ENCODE measurements at regions not wholly inside any gene's neighbourhood (a gene's known extent, or its start where the extent isn't known, plus 50 kb on each side); places are given as distances from the start of the nearest gene placed in this dataset.

- H3K9ac ChIP-seq (ENCODE audit: low read length): no peak overlapping the region
- no peak overlapping the region for H3K27ac ChIP-seq (ENCODE audit: low read length)
- no peaks in the 10 kb centered on the region for H3K4me1 ChIP-seq (ENCODE audit: low read length)
- TF ChIP-seq, protein P1, sequence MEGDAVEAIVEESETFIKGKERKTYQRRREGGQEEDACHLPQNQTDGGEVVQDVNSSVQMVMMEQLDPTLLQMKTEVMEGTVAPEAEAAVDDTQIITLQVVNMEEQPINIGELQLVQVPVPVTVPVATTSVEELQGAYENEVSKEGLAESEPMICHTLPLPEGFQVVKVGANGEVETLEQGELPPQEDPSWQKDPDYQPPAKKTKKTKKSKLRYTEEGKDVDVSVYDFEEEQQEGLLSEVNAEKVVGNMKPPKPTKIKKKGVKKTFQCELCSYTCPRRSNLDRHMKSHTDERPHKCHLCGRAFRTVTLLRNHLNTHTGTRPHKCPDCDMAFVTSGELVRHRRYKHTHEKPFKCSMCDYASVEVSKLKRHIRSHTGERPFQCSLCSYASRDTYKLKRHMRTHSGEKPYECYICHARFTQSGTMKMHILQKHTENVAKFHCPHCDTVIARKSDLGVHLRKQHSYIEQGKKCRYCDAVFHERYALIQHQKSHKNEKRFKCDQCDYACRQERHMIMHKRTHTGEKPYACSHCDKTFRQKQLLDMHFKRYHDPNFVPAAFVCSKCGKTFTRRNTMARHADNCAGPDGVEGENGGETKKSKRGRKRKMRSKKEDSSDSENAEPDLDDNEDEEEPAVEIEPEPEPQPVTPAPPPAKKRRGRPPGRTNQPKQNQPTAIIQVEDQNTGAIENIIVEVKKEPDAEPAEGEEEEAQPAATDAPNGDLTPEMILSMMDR (IDR thresholded peaks at IDR 0.05; ENCODE audit: low read length): no peak
- H3F3A ChIP-seq (ENCODE audit: insufficient read depth, low read length): no peaks in the 10 kb centered on the region
- H4K20me1 ChIP-seq (ENCODE audit: insufficient read depth, low read length): no peaks in the 10 kb centered on the region
- H3K27me3 ChIP-seq (replicated peaks; ENCODE audit: insufficient read depth, low read length): no peaks in the 10 kb centered on the region
- DNase-seq: no peak
- no peak overlapping the region for H3K4me2 ChIP-seq (ENCODE audit: low read depth, low read length)
- H2AFZ ChIP-seq (ENCODE audit: low read length): no peak overlapping the region
- no peaks in the 10 kb centered on the region for H3K9me3 ChIP-seq (replicated peaks; ENCODE audit: insufficient read depth, low read length)
- H3K9me2 ChIP-seq (replicated peaks; ENCODE audit: insufficient read depth, low read length): no peaks in the 10 kb centered on the region
- no peaks in the 10 kb centered on the region for H3K79me2 ChIP-seq (ENCODE audit: low read length)
- no peaks in the 10 kb centered on the region for H3K36me3 ChIP-seq (replicated peaks; ENCODE audit: insufficient read depth, low read length)
- no peak overlapping the region for H3K4me3 ChIP-seq (ENCODE audit: low read length)
Observed at GRCh38 chr2:128663371-128664050, 344.8 kb upstream of the HS6ST1 start.

GRCh38 chr2:128664499-128664971, 345.9 kb upstream of the HS6ST1 start:
- Histone ChIP-seq H3K9ac (ENCODE audit: low read length) (no peak overlapping the region), H3K36me3 (replicated peaks; ENCODE audit: insufficient read depth, low read length) (no peaks in the 10 kb centered on the region), H3K4me1 (ENCODE audit: low read length) (no peaks in the 10 kb centered on the region), H4K20me1 (ENCODE audit: insufficient read depth, low read length) (no peaks in the 10 kb centered on the region), H3F3A (ENCODE audit: insufficient read depth, low read length) (no peaks in the 10 kb centered on the region), H2AFZ (ENCODE audit: low read length) (no peak overlapping the region), H3K9me3 (replicated peaks; ENCODE audit: insufficient read depth, low read length) (no peaks in the 10 kb centered on the region), H3K4me3 (ENCODE audit: low read length) (no peak overlapping the region), H3K4me2 (ENCODE audit: low read depth, low read length) (no peak overlapping the region), H3K27ac (ENCODE audit: low read length) (no peak overlapping the region), H3K9me2 (replicated peaks; ENCODE audit: insufficient read depth, low read length) (no peaks in the 10 kb centered on the region), H3K27me3 (replicated peaks; ENCODE audit: insufficient read depth, low read length) (no peaks in the 10 kb centered on the region), H3K79me2 (ENCODE audit: low read length) (no peaks in the 10 kb centered on the region)
- no peak for TF ChIP-seq EZH2phosphoT487 (IDR thresholded peaks at IDR 0.05; ENCODE audit: low read length)
- no peak for DNase-seq

DNA sequence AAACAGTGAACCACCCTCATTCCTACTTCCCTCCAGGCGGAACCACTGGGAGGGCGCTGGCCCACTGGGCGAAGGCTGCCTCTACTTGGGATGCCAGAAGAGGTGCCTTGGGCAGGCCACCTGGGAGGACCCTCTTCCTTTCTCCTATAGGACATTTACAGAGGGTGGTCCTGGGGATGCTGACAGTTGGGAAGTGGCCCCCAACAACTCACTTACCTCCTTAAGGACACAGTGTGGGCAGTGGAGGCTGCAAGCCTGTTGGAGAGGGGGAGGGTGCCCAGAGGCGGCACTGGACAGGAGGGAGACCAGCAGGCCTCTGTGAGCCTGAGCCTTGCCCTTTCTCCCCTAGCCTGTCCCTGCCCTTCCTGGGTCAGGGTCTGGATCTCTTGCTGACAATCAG, 346.4 kb upstream of the HS6ST1 start:
- no peak overlapping the region for H3K4me3 ChIP-seq (ENCODE audit: low read length)
- H3K27ac ChIP-seq (ENCODE audit: low read length): no peak overlapping the region
- H3K9me3 ChIP-seq (replicated peaks; ENCODE audit: insufficient read depth, low read length): no peaks in the 10 kb centered on the region
- H3K79me2 ChIP-seq (ENCODE audit: low read length): no peaks in the 10 kb centered on the region
- no peaks in the 10 kb centered on the region for H3K36me3 ChIP-seq (replicated peaks; ENCODE audit: insufficient read depth, low read length)
- H3K9ac ChIP-seq (ENCODE audit: low read length): no peak overlapping the region
- H3K4me2 ChIP-seq (ENCODE audit: low read depth, low read length): no peak overlapping the region
- no peak for DNase-seq
- H4K20me1 ChIP-seq (ENCODE audit: insufficient read depth, low read length): no peaks in the 10 kb centered on the region
- no peaks in the 10 kb centered on the region for H3K4me1 ChIP-seq (ENCODE audit: low read length)
- H3K27me3 ChIP-seq (replicated peaks; ENCODE audit: insufficient read depth, low read length): no peaks in the 10 kb centered on the region
- no peaks in the 10 kb centered on the region for H3K9me2 ChIP-seq (replicated peaks; ENCODE audit: insufficient read depth, low read length)
- no peak overlapping the region for H2AFZ ChIP-seq (ENCODE audit: low read length)
- H3F3A ChIP-seq (ENCODE audit: insufficient read depth, low read length): no peaks in the 10 kb centered on the region
- TF ChIP-seq EZH2 (optimal IDR thresholded peaks at IDR 0.05; ENCODE audit: low read depth, low read length): no peak
- TF ChIP-seq EZH2phosphoT487 (IDR thresholded peaks at IDR 0.05; ENCODE audit: low read length): no peak
- TF ChIP-seq, protein P1 (IDR thresholded peaks at IDR 0.05; ENCODE audit: low read length): no peak

- no peaks in the 10 kb centered on the region for H4K20me1 ChIP-seq (ENCODE audit: insufficient read depth, low read length)
- H3K4me3 ChIP-seq (ENCODE audit: low read length): no peak overlapping the region
- no peaks in the 10 kb centered on the region for H3K27me3 ChIP-seq (replicated peaks; ENCODE audit: insufficient read depth, low read length)
- H3K27ac ChIP-seq (ENCODE audit: low read length): no peak overlapping the region
- no peaks in the 10 kb centered on the region for H3K4me1 ChIP-seq (ENCODE audit: low read length)
- TF ChIP-seq EZH2phosphoT487 (IDR thresholded peaks at IDR 0.05; ENCODE audit: low read length): no peak
- TF ChIP-seq EZH2 (optimal IDR thresholded peaks at IDR 0.05; ENCODE audit: low read depth, low read length): no peak
- TF ChIP-seq, protein P1 (IDR thresholded peaks at IDR 0.05; ENCODE audit: low read length): no peak
- H3K9ac ChIP-seq (ENCODE audit: low read length): no peak overlapping the region
- no peaks in the 10 kb centered on the region for H3K9me3 ChIP-seq (replicated peaks; ENCODE audit: insufficient read depth, low read length)
- no peaks in the 10 kb centered on the region for H3K9me2 ChIP-seq (replicated peaks; ENCODE audit: insufficient read depth, low read length)
- DNase-seq: no peak
- H3K4me2 ChIP-seq (ENCODE audit: low read depth, low read length): no peak overlapping the region
- no peaks in the 10 kb centered on the region for H3K79me2 ChIP-seq (ENCODE audit: low read length)
- H3K36me3 ChIP-seq (replicated peaks; ENCODE audit: insufficient read depth, low read length): no peaks in the 10 kb centered on the region
- H2AFZ ChIP-seq (ENCODE audit: low read length): no peak overlapping the region
- no peaks in the 10 kb centered on the region for H3F3A ChIP-seq (ENCODE audit: insufficient read depth, low read length)
Observed at GRCh38 chr2:128666596-128666995, 347.9 kb upstream of the HS6ST1 start.
